Central memory CD8-positive, alpha-beta T cell (primary cell): ENCODE measurements at regions not wholly inside any gene's neighbourhood (a gene's known extent, or its start where the extent isn't known, plus 50 kb on each side); places are given as distances from the start of the nearest gene placed in this dataset.
"Not testable (repeated sequence)": the region's sequence is repeated elsewhere in the genome, so short reads cannot be mapped to it uniquely, and the experiment has no call there.

Experiments
- ATAC-seq: fragments of 150-1000 bp; cut with Tn5 transposase; replicated peaks from 2 replicates; pipeline ENCODE4 v1.10.0; 2022; ENCODE audit warnings: mild to moderate bottlenecking, moderate FRiP score, moderate number of reproducible peaks; ENCODE audit not compliant: poor library complexity, severe bottlenecking; ENCODE audit errors: extremely low read depth
- DNase-seq, 2 donors: peaks; one replicate each; pipeline ENCODE4 v3.0.0; 2021; ENCODE audit warnings: low spot score in 2 of 2
- H3K27ac Mint-ChIP-seq: one replicate; pipeline ENCODE4 v1.8.0; 2022; ENCODE audit warnings: low read depth, mild to moderate bottlenecking, moderate library complexity, mixed read lengths
- H3K27me3 Mint-ChIP-seq: one replicate; pipeline ENCODE4 v1.8.0; 2022; ENCODE audit warnings: mixed read lengths
- H3K36me3 Mint-ChIP-seq: one replicate; pipeline ENCODE4 v1.8.0; 2022; ENCODE audit warnings: mild to moderate bottlenecking, moderate library complexity, mixed read lengths; ENCODE audit not compliant: insufficient read depth
- H3K4me1 Mint-ChIP-seq: one replicate; pipeline ENCODE4 v1.8.0; 2022; ENCODE audit warnings: mixed read lengths
- H3K4me3 Mint-ChIP-seq: one replicate; pipeline ENCODE4 v1.8.0; 2022; ENCODE audit warnings: mild to moderate bottlenecking, moderate library complexity, mixed read lengths
- H3K9me3 Mint-ChIP-seq: one replicate; pipeline ENCODE4 v1.8.0; 2022; ENCODE audit warnings: mixed read lengths

DNA sequence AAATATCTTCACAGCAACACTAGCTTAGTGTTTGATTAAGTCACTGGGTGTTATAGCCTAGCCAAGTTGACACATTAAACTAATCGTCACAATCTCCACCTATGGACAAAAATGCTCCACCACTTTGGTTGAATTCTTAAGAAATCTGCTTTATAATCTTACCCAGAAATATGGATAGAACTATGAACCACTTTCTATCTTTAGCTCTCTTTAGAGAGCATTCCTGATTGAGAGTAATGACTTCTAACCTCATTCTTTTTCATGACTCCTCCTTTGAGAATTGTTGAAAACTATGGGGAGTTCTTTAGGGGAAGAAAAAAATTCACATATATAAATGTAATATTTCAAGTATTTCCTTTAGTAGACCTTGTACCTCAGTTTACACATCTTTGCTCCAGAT is 1282.2 kb upstream of the ZEB2 start:
- Mint-ChIP-seq H3K9me3 (no peaks in the 10 kb centered on the region), H3K36me3 (no peaks in the 10 kb centered on the region), H3K4me3 (no peak overlapping the region), H3K27ac (no peak overlapping the region), H3K27me3 (no peaks in the 10 kb centered on the region), H3K4me1 (no peaks in the 10 kb centered on the region)
- ATAC-seq (no peak), DNase-seq (no peak)

DNA sequence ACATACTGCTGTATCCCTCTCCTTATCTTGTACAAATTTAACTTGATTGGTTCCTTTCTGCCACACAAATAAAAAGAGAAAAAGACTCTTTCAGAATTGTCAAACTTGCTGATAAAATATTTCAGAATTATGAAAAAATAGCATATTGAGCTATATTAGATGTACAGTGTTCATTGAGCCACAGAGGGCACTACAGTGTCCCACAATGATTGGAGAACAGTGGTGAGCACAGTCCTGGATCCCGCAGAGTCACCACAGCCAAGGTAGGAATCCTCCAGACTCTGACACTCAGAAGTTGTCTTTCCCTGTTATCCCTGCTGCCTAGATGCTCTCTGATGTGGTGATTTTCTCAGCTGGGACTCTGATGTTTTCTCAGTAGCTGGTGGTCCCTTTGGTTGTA is 1281.3 kb upstream of the ZEB2 start:
- Mint-ChIP-seq H3K9me3 (no peaks in the 10 kb centered on the region), H3K4me1 (no peaks in the 10 kb centered on the region), H3K27ac (no peak overlapping the region), H3K27me3 (no peaks in the 10 kb centered on the region), H3K36me3 (no peaks in the 10 kb centered on the region), H3K4me3 (no peak overlapping the region)
- no peak for ATAC-seq
- DNase-seq = no peak

DNA sequence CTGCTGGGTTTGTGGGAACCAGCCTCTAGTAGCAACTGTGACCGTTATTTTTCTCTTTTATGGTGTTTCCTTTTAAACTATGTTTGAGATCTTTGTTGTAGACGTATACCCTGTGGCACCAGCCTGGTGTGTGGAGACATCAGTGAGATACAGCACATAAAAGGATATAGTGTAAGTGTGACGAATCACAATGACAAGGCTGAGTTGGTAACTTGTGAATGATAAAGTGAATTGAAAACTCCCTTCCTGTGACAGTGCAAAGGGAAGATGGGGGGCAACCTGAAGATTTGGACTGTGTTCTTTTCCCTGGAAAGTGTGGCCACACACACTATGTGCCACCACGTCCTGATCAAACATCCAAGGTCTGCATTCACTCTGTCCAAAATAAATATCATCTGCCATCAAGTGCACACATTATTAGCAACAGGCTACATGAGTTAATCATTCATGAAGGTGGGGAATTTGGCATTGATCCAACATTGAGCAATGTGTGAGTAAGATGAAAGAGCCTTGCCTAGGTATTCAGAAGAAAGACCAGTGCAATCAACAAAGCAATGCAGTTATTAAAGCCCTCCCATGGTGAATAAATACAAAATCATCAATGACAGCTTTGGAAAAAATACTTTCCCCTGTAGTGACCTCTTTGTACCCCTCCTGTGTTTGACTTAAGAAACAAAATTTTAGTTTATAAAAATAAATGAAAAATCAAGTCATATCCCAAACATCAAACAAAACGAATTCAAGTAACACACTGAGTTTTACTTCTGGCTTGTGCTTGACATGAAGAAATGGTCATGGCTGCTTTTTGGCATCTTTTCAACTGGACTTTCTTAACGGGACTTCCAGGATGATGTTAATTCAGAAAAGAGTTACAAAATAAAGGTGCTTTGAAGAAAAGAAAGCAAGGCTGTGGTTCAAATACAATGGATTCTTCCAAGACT is 1280.5 kb upstream of the ZEB2 start:
- Mint-ChIP-seq H3K27ac (no peak overlapping the region), H3K36me3 (no peaks in the 10 kb centered on the region), H3K4me1 (no peaks in the 10 kb centered on the region), H3K27me3 (no peaks in the 10 kb centered on the region), H3K4me3 (no peak overlapping the region), H3K9me3 (no peaks in the 10 kb centered on the region)
- DNase-seq = no peak
- ATAC-seq = no peak

DNA sequence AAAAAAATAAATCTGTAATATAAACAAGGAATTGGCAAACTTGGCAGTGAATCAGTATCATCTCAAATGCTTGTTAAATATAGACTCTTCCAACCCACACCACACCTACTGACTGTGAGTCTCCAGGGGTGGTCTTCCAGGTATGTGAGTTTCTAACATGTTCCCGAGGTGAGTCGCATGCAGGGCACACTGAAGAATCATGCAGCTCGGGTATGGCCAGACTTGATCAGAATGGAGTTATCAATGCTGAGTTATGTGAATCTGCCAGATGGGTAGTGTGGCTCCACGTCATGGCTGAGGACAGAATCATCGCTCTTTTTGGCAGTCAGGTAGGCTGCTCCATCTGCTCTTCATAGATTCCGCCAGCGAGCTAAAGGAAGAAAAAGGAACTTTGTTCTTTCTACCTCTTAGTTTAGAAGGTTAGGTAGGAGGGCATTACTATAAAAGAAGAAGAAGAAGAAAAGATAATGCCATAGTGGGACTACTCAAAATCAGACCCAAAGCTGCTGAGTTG is 1279.7 kb upstream of the ZEB2 start:
- H3K9me3 Mint-ChIP-seq = no peaks in the 10 kb centered on the region
- DNase-seq (no peak), ATAC-seq (no peak)
- H3K4me3 Mint-ChIP-seq = no peak overlapping the region
- H3K4me1 Mint-ChIP-seq = no peaks in the 10 kb centered on the region
- no peak overlapping the region for H3K27ac Mint-ChIP-seq
- no peaks in the 10 kb centered on the region for H3K27me3 Mint-ChIP-seq
- H3K36me3 Mint-ChIP-seq = no peaks in the 10 kb centered on the region

DNA sequence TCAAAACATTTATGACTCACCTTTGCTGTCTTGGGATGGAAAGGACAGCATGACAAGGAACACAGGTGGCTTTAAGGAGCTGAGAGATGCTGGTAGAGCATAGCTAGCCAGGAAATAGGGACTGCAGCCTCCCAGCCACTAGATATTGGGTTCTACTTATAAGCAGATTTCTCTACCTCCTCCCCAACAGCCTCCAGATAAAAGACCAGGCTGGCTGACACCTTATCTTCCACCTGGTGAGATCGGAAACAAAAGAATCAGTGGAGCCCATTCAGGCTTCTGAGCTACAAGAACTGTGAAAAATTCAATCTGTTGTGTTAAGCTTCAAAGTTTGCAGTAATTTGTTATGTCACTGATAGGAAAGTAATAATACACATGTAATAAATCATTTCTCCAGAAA is 1278.5 kb upstream of the ZEB2 start:
- Mint-ChIP-seq H3K27me3 (no peaks in the 10 kb centered on the region), H3K9me3 (no peaks in the 10 kb centered on the region), H3K4me1 (no peaks in the 10 kb centered on the region), H3K27ac (no peak overlapping the region), H3K4me3 (no peak overlapping the region), H3K36me3 (no peaks in the 10 kb centered on the region)
- DNase-seq (no peak), ATAC-seq (no peak)

DNA sequence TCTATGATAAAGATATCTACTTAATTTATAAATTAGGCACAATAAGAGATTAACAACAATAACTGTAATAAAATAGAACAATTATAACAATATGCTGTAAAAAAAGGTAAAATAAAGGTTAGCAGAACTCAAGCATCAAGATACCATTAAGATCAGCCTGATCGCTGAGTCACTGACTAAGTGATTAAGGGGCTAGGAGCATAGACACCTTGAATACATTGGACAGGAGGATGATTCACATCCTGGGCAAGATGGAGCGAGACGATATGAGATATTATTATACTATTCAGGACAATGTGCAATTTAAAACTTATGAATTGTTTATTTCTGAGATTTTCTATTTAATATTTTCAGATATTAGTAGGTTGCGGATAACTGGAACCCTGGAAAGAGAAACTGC is 1277.8 kb upstream of the ZEB2 start:
- ATAC-seq = no peak
- Mint-ChIP-seq H3K36me3 (peaks cover 2% of the 10 kb centered on the region), H3K4me1 (no peaks in the 10 kb centered on the region)

DNA sequence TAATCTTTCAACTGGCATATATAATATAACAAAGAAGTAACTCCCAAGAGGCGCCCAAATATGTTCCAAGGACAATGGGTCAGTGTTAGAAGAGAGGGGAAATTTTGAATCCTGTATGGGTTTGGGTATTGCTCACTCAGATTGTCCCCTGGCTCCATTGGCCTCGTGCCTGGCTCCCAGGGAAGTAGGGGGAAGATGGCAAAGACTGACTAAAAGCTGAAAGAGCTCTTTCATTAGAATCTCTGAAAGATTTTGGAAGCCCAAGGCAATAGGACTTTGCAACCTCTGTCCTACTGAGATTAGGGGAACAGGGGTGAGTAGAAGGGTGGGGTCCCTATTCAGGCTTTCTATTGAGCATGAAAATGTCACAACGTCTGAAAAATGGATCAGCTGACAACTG is 1272.8 kb upstream of the ZEB2 start:
- no peak overlapping the region for H3K4me3 Mint-ChIP-seq
- peaks cover 4% of the 10 kb centered on the region for H3K9me3 Mint-ChIP-seq
- DNase-seq (no peak), ATAC-seq (no peak)
- H3K36me3 Mint-ChIP-seq = peaks cover 2% of the 10 kb centered on the region
- H3K27ac Mint-ChIP-seq = no peak overlapping the region
- H3K4me1 Mint-ChIP-seq = no peaks in the 10 kb centered on the region
- no peaks in the 10 kb centered on the region for H3K27me3 Mint-ChIP-seq

More for the DNA sequence above, 1277.8 kb upstream of the ZEB2 start:
- DNase-seq = no peak
- H3K27ac Mint-ChIP-seq = no peak overlapping the region
- H3K9me3 Mint-ChIP-seq = no peaks in the 10 kb centered on the region
- H3K4me3 Mint-ChIP-seq = no peak overlapping the region
- H3K27me3 Mint-ChIP-seq = no peaks in the 10 kb centered on the region

DNA sequence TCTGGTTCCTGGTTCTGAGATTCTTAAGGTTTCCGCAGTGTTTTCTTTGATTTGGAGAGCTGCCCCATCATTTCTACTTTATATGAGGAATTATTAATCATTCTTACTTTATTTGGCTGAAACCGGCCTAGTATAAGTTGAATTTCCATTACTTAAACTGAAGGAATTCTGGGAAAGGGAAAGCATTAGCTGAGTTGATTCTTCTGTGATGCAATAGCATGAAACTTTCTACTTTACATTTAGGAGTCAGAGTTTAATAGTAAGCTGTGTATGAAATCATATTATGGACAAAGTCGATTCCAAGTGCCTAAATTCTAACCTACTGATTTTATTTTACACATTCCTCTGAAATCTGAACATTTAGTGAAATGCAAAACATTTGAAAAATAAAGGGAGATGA is 1269.7 kb upstream of the ZEB2 start:
- ATAC-seq = no peak
- no peaks in the 10 kb centered on the region for H3K27me3 Mint-ChIP-seq
- no peak overlapping the region for H3K27ac Mint-ChIP-seq
- H3K4me3 Mint-ChIP-seq = no peak overlapping the region
- H3K36me3 Mint-ChIP-seq = peaks cover 4% of the 10 kb centered on the region
- no peaks in the 10 kb centered on the region for H3K4me1 Mint-ChIP-seq
- peaks cover 7% of the 10 kb centered on the region for H3K9me3 Mint-ChIP-seq
- no peak for DNase-seq

DNA sequence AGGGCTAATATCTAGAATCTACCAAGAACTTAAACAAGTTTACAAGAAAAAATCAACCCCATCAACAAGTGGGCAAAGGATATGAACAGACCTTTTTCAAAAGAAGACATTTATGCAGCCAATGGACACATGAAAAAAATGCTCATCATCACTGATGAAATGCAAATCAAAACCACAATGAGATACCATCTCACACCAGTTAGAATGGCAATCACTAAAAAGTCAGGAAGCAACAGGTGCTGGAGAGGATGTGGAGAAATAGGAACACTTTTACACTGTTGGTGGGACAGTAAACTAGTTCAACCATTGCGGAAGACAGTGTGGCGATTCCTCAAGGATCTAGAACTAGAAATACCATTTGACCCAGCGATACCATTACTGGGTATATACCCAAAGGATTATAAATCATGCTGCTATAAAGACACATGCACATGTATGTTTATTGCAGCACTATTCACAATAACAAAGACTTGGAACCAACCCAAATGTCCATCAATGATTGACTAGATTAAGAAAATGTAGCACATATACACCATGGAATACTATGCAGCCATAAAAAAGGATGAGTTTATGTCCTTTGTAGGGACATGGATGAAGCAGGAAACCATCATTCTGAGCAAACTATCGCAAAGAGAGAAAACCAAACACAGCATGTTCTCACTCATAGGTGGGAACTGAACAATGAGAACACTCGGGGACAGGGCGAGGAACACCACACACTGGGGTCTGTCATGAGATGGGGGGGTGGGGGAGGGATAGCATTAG is 1267.9 kb upstream of the ZEB2 start:
- H3K27ac Mint-ChIP-seq, H3K36me3 Mint-ChIP-seq, H3K4me3 Mint-ChIP-seq, H3K4me1 Mint-ChIP-seq, ATAC-seq, DNase-seq, H3K27me3 Mint-ChIP-seq: not testable (repeated sequence)
- peaks cover 12% of the 10 kb centered on the region for H3K9me3 Mint-ChIP-seq

DNA sequence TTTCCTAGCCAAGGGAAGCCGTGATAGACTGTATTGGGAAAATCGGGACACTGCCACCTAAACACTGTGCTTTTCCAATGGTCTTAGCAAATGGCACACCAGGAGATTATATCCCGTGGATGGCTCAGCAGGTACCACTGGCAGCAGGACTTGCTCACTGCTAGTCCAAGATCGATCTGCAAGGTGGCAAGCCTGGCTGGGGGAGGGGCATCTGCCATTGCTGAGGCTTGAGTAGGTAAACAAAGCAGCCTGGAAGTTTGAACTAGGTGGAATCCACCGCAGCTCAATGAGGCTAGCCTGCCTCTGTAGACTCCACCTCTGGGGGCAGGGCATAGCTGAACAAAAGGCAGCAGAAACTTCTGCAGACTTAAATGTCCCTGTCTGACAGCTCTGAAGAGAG is 1262.7 kb upstream of the ZEB2 start:
- not testable (repeated sequence) for ATAC-seq, H3K36me3 Mint-ChIP-seq, H3K4me1 Mint-ChIP-seq, DNase-seq, H3K4me3 Mint-ChIP-seq, H3K9me3 Mint-ChIP-seq, H3K27ac Mint-ChIP-seq
- H3K27me3 Mint-ChIP-seq = peaks cover 11% of the 10 kb centered on the region

DNA sequence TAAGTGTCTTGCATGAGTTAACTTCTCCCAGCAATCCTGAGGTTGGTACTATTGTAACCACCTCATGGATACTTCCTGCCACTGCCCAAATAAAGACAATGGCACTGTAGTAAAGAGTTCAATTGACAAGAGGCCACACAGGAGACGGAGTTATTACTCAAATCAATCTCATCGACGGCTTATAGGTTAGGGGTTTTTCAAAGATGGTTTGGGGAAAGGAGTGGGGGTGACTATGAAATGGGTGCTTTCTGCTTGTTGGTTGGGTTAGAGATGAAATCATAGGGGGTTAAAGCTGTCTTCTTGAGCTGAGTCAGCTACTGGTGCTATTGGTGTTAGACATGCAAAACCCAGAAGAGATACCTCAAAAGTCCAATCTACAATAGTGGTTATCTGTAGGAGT is 1258.0 kb upstream of the ZEB2 start:
- Mint-ChIP-seq H3K27ac (no peak overlapping the region), H3K4me3 (no peak overlapping the region), H3K27me3 (peaks cover 11% of the 10 kb centered on the region), H3K9me3 (peaks cover 5% of the 10 kb centered on the region), H3K36me3 (no peaks in the 10 kb centered on the region), H3K4me1 (no peaks in the 10 kb centered on the region)
- DNase-seq (no peak), ATAC-seq (no peak)

DNA sequence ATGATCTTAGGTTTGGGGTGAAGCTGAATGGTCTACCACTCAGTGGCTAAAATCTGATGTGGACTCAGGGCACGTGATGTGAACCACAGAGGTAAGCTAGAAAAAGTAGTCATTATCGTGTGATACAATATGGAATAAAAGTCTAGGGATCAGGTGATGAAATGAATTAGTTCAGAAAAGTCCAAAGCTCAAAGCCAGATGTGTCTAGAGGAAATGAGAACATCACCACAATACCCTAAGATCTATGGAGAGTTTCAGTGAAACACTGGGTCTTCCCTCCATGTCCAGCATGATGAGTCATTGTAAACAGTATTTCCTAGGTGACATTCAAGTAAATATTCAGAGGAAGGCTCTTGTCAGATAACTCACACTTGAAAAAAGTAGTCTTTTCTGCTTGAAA is 1257.4 kb upstream of the ZEB2 start:
- peaks cover 11% of the 10 kb centered on the region for H3K27me3 Mint-ChIP-seq
- H3K27ac Mint-ChIP-seq = no peak overlapping the region
- ATAC-seq = no peak
- H3K9me3 Mint-ChIP-seq = peaks cover 5% of the 10 kb centered on the region
- no peaks in the 10 kb centered on the region for H3K36me3 Mint-ChIP-seq
- no peaks in the 10 kb centered on the region for H3K4me1 Mint-ChIP-seq
- no peak for DNase-seq
- no peak overlapping the region for H3K4me3 Mint-ChIP-seq

DNA sequence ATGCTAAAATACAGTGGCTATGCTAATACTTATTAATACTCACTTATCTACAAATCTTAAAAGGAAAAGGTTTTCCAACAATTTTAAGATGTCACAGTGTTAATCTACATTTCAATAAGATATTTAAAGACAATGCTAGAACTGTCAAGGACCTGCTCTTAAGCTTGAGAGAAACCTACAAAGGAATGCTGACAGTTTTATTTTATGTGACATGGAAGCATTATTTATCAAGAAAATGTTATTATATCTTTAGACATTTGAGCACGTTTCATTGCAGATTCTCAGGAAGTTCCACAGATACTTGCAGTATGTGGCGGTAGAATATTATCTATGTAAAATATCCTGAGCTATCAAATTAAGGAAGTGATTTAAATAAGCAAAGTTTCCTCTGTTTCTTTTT is 1255.7 kb upstream of the ZEB2 start:
- H3K4me3 Mint-ChIP-seq = no peak overlapping the region
- H3K27me3 Mint-ChIP-seq = peaks cover 2% of the 10 kb centered on the region
- DNase-seq (no peak), ATAC-seq (no peak)
- H3K9me3 Mint-ChIP-seq = peaks cover 5% of the 10 kb centered on the region
- H3K36me3 Mint-ChIP-seq = no peaks in the 10 kb centered on the region
- no peak overlapping the region for H3K27ac Mint-ChIP-seq
- no peaks in the 10 kb centered on the region for H3K4me1 Mint-ChIP-seq
